ENCODE measurements at regions not wholly inside any gene's neighbourhood (a gene's known extent, or its start where the extent isn't known, plus 50 kb on each side); places are given as distances from the start of the nearest gene placed in this dataset.
"Not testable (repeated sequence)": the region's sequence is repeated elsewhere in the genome, so short reads cannot be mapped to it uniquely, and the experiment has no call there.

GRCh38 chr10:31694929-31695837 lies 233.4 kb downstream of the ARHGAP12 start:
- DNase-seq (no peak), ATAC-seq (no peak)
- intact Hi-C loops (cut with DNase I) = loop anchor here in 1 of 2 donors (10.0 kb wide), 1 partner anchor 80 kb away; no protein-coding TSS in a partner anchor

GRCh38 chr10:31694126-31694685 lies 234.4 kb downstream of the ARHGAP12 start:
- no peak for DNase-seq
- no peak for ATAC-seq
- intact Hi-C loops (cut with DNase I) = loop anchor here in 1 of 2 donors (10.0 kb wide), 1 partner anchor 79 kb away; no protein-coding TSS in a partner anchor

- ATAC-seq = no peak
- intact Hi-C loops (cut with DNase I) = loop anchor here in 1 of 2 donors (10.0 kb wide), 1 partner anchor 79 kb away; no protein-coding TSS in a partner anchor
- DNase-seq = no peak
These were observed 235.1 kb downstream of the ARHGAP12 start for GRCh38 chr10:31693491-31693890.

- no peak for ATAC-seq
- intact Hi-C loops (cut with DNase I) = no loop called here
- DNase-seq = no peak
These were observed 239.4 kb downstream of the ARHGAP12 start for GRCh38 chr10:31689233-31689632.

- ATAC-seq (no peak), DNase-seq (no peak)
- intact Hi-C loops (cut with DNase I) = no loop called here
These were observed 240.8 kb downstream of the ARHGAP12 start for GRCh38 chr10:31687663-31688482.

- no peak for ATAC-seq
- intact Hi-C loops (cut with DNase I) = no loop called here
- no peak for DNase-seq
These were observed 242.0 kb downstream of the ARHGAP12 start for GRCh38 chr10:31686599-31686998.

GRCh38 chr10:31683682-31684081 lies 244.9 kb downstream of the ARHGAP12 start:
- no peak for ATAC-seq
- no peak for DNase-seq
- intact Hi-C loops (cut with DNase I) = no loop called here

- DNase-seq (no peak), ATAC-seq (no peak)
- intact Hi-C loops (cut with DNase I) = no loop called here
These were observed 248.7 kb downstream of the ARHGAP12 start for GRCh38 chr10:31679936-31680335.

GRCh38 chr10:31678575-31679516 lies 249.8 kb downstream of the ARHGAP12 start:
- intact Hi-C loops (cut with DNase I) = no loop called here
- peak in 1 of 2 donors; percentile 69 for ATAC-seq
- DNase-seq = no peak

- DNase-seq = peak; percentile 56
- intact Hi-C loops (cut with DNase I) = no loop called here
These were observed 250.5 kb downstream of the ARHGAP12 start for GRCh38 chr10:31678139-31678536.

GRCh38 chr10:31677195-31678138 lies 251.2 kb downstream of the ARHGAP12 start:
- no peak for DNase-seq
- intact Hi-C loops (cut with DNase I) = no loop called here
- peak; percentile 9 to 16 for ATAC-seq

More at GRCh38 chr10:31678139-31678536, 250.5 kb downstream of the ARHGAP12 start:
- peak; percentile 17 to 49 for ATAC-seq

- no peak for ATAC-seq
- no peak for DNase-seq
- intact Hi-C loops (cut with DNase I) = no loop called here
These were observed 252.9 kb downstream of the ARHGAP12 start for GRCh38 chr10:31675726-31676125.

- peak in 1 of 2 donors; percentile 35 for ATAC-seq
- intact Hi-C loops (cut with DNase I) = no loop called here
- no peak for DNase-seq
These were observed 259.3 kb downstream of the ARHGAP12 start for GRCh38 chr10:31669357-31669756.

- ATAC-seq (no peak), DNase-seq (no peak)
- intact Hi-C loops (cut with DNase I) = no loop called here
These were observed 260.3 kb downstream of the ARHGAP12 start for GRCh38 chr10:31668326-31668725.

- intact Hi-C loops (cut with DNase I); ATAC-seq; DNase-seq: not testable (repeated sequence)
These were observed 262.8 kb downstream of the ARHGAP12 start for GRCh38 chr10:31665764-31666279.

GRCh38 chr10:31664803-31665202 lies 263.8 kb downstream of the ARHGAP12 start:
- DNase-seq = peak; percentile 37
- ATAC-seq = peak; percentile 68 to 84
- intact Hi-C loops (cut with DNase I) = no loop called here

GRCh38 chr10:31664071-31664470 lies 264.6 kb downstream of the ARHGAP12 start:
- DNase-seq; ATAC-seq; intact Hi-C loops (cut with DNase I): not testable (repeated sequence)
